Fibroblast of villous mesenchyme (primary cell): ENCODE measurements at regions not wholly inside any gene's neighbourhood (a gene's known extent, or its start where the extent isn't known, plus 50 kb on each side); places are given as distances from the start of the nearest gene placed in this dataset.

Source experiments
- DNase-seq: peaks from one replicate; pipeline ENCODE4 v3.0.0-alpha.2; 2010; ENCODE audit warnings: low read depth
- H3K4me3 ChIP-seq: 2 replicates; pipeline ENCODE4 v1.5.1; 2011; ENCODE audit warnings: low read depth, mild to moderate bottlenecking, low read length
- TF ChIP-seq, protein P1 (sequence below): IDR thresholded peaks from 2 replicates; pipeline ENCODE4 v1.5.1; 2012; ENCODE audit warnings: low read depth, mild to moderate bottlenecking, low read length; ENCODE audit not compliant: insufficient read depth

DNA sequence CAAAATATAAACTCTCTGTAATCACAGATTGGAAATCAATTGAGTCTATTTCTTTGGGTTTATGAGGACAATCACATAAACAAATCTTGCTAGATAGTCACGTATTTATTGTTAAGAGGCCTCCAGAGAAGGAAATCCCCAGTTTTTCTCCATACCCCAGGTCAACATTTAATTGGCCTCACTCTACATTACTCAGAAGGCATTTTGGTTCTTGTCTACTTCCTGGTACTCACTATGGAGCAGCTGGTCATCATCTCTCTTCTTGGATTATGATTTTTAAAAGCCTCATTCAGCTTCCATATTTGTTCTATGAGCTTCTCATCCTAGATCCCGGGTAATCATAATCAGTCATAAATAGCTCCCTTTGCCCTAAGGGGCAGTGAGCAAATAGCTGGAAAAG, 81.6 kb upstream of the LNX1 start:
- TF ChIP-seq, protein P1, sequence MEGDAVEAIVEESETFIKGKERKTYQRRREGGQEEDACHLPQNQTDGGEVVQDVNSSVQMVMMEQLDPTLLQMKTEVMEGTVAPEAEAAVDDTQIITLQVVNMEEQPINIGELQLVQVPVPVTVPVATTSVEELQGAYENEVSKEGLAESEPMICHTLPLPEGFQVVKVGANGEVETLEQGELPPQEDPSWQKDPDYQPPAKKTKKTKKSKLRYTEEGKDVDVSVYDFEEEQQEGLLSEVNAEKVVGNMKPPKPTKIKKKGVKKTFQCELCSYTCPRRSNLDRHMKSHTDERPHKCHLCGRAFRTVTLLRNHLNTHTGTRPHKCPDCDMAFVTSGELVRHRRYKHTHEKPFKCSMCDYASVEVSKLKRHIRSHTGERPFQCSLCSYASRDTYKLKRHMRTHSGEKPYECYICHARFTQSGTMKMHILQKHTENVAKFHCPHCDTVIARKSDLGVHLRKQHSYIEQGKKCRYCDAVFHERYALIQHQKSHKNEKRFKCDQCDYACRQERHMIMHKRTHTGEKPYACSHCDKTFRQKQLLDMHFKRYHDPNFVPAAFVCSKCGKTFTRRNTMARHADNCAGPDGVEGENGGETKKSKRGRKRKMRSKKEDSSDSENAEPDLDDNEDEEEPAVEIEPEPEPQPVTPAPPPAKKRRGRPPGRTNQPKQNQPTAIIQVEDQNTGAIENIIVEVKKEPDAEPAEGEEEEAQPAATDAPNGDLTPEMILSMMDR, result no peak
- no peak overlapping the region for H3K4me3 ChIP-seq
- DNase-seq, result no peak

DNA sequence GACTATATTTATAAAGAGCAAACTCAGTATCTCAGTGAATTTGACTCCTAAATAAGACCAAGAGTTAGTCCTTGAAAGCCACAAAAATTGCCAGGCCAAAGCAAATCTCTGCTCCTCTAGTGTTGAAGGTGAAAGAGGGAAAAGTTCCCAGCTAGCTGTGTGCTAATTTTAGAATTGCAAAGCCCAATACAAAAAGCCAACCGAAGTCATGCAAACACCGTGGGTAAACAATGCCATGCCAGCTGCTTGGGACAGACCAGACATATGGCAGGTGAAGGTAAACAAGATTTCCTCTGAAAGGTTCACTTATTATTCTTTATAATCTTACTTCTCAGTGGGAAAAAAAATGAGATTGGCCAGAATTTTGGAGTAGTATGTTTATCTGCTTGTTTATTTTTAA, 80.5 kb upstream of the LNX1 start:
- TF ChIP-seq, protein P1, result no peak
- DNase-seq, result no peak
- no peak overlapping the region for H3K4me3 ChIP-seq

DNA sequence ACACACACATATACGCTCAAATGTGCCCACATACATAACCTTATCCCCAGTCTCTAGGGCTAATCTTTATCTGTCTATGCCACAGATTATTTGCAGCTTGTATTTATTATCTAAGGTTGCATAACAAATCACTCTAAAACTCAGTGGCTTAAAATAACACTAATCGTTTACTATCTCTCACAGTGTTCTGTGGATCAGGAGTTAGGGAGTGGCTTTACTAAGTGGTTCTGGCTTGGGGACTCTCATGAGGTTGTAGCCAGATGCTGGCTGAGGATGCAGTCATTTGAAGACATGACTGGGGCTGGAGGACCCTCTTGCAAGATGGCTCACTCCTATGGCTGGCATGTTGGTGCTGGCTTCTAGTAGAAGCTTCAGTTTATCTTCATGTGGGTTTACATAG, 68.5 kb upstream of the LNX1 start:
- no peak overlapping the region for H3K4me3 ChIP-seq
- DNase-seq, result peak; percentile 54
- TF ChIP-seq, protein P1, result no peak

DNA sequence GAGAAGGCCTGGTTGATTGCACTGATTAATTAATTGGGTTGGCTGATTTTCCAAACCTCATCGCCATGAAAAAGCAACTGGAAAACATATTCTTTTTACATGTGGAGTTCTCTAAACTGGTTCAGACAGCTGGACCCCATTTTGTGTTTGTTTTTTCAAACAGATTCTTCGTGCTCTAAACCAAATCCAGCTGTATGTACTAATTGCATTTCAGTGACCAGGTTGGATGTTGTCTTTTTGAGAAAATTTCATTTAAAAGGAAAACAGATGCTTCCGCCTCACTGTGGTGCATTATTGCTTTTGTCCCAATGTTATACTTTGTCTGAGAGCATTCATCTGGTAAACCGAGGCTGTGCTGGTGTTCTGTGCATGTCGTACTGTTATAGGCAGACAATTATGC, 67.8 kb upstream of the LNX1 start:
- no peak overlapping the region for H3K4me3 ChIP-seq
- no peak for DNase-seq
- TF ChIP-seq, protein P1, result no peak

DNA sequence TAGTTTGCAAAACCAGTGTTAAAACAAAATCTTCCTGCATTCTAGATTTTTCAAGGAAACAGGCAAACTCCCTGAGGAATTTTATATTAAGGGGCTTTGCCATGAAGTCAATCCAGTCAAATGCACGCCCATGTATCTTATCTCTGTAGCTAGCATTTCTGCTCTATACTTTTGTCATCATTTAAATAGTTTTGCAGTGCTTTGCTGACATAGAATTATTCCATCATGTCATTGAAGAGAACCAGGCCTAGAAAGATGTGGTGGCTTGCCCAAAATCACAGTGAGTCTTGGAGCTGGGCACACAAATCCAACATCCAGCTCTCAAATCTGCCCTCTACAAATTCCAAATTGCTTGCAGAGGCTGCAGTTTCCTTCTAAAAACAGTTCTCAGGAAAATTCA, 66.7 kb upstream of the LNX1 start:
- DNase-seq, result no peak
- no peak overlapping the region for H3K4me3 ChIP-seq
- TF ChIP-seq, protein P1, result no peak

DNA sequence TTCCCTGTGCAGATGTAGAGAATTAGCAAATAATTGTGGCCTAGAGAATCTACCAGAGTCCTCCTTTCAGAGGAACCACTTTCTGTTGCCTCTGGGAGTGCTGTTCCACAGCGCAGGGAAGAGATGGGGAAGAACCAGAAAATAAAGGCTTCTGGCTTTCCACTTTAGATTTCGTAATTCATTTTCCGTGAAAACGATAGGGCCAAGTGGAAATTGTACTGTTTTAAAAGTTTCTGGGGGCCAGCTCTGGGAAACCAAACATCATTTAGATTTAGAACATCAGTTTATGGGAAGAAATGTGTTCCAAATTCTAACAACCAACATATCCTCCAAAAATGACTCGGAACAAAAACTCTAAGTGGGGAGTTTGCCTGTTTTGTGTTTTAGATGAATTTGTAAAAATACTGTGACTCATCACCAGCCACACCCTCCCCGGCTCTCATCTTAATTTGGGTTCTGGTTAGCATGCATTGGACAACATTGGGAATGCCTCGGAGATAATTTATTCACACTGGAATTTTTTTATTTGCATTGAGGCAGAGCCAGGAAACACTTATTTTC, 65.2 kb upstream of the LNX1 start:
- no peak overlapping the region for H3K4me3 ChIP-seq
- peak; percentile 83 for DNase-seq
- TF ChIP-seq, protein P1, result peak; percentile 79

DNA sequence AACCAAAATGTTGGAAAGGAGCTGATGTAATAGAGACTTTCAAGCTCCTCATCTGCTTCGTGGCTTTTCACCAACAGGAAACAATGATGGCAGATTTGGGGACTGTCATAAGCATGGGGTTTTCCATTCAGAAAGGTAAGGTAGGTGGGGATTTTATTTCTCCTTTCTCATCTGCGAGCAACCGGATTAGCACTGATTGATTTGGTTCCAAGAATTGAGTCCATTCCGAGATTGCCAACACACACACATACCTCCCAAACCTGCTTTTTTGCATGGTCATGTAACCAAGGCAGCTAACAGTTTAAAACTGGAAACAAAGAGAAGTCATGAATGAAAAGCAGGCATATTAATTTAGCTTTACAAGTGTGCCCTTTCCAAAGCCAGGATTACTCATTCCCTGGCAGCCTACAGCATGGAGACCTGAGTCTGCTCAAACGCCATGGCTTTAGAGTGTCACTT, 63.0 kb upstream of the LNX1 start:
- TF ChIP-seq, protein P1, result no peak
- DNase-seq, result no peak
- no peak overlapping the region for H3K4me3 ChIP-seq
